ENCODE measurements at regions not wholly inside any gene's neighbourhood (a gene's known extent, or its start where the extent isn't known, plus 50 kb on each side); places are given as distances from the start of the nearest gene placed in this dataset.

DNA sequence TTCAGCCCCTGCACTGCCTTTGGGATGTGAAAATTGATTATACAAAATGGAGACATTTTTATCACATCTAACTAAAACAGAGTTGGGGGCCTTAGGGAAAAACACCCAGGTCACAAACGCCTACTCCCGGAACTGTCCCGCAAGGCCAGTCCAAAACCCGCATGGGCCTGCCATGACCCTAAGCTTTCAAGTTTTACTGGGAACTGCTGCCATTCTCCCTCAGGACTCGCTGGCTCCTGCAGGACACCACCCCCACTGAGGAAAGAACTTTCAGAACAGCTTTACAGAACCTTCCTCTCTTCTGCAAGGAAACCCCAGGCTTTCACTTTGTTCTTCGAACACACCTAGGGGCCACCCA is 320.4 kb upstream of the HS6ST1 start:
- Histone ChIP-seq H3K9me3 (ENCODE audit: low read depth, low read length) (no peaks in the 10 kb centered on the region), H3K4me1 (ENCODE audit: insufficient read depth, low read length) (peaks cover 22% of the 10 kb centered on the region), H3K4me3 (ENCODE audit: low read length) (no peak overlapping the region), H3K27me3 (ENCODE audit: insufficient read depth, low read length) (no peaks in the 10 kb centered on the region)

DNA sequence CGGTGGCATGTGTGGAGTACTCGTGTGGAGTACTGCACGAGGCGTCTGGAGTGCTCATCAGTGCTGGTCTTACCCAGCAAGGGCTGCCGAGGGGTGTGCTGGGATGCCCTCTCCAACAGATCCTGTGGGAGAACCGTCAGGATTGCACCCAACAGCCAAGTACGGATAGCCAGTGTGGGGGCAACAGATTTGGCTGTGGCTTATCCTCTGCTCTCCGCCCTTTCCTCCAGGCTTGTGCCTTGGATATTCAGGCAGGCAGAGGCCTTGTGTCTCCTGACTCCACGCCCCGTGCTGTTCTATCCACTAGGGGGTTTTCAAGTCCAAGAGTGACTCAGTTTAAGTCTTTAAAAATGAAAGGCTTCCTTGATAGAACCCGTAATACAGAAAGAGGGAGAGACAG is 321.0 kb upstream of the HS6ST1 start:
- H3K9me3 ChIP-seq (ENCODE audit: low read depth, low read length), result no peaks in the 10 kb centered on the region
- H3K4me1 ChIP-seq (ENCODE audit: insufficient read depth, low read length), result peaks cover 22% of the 10 kb centered on the region
- H3K4me3 ChIP-seq (ENCODE audit: low read length), result no peak overlapping the region
- H3K27me3 ChIP-seq (ENCODE audit: insufficient read depth, low read length), result no peaks in the 10 kb centered on the region

DNA sequence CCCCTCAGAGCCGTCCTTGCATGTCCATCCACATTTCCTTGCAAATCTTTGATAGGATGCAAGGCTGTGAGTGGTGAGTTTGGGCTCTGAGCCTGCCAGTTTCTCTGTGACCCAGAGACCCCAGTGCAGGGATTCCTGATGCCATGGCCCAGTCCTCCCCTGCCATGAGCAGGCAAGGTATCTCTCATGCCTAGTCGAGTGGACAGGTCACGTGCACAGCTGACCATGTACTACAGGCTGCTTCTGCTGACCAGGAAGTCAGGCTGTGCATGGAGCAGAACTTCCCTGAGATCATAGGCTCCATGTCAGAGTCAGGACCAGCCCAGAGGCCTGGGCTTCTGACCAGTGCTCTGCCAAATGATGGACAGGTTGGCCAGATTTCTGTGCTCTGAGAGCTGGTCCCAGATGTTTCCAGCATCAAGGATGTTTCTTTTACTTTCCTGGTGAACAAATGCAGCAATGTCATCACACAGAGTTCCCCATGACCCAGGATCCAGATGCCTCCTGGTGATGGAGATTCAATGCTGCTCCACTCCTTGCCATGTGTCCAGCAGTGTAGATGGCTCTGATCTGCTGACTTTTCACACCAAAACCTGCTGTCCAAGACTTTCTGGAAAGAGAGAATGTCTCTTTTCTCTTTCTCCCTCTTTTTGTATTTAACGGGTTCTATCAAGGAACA is 321.6 kb upstream of the HS6ST1 start:
- no peak overlapping the region for H3K4me3 ChIP-seq (ENCODE audit: low read length)
- H3K27me3 ChIP-seq (ENCODE audit: insufficient read depth, low read length), result no peaks in the 10 kb centered on the region
- H3K9me3 ChIP-seq (ENCODE audit: low read depth, low read length), result no peaks in the 10 kb centered on the region
- H3K4me1 ChIP-seq (ENCODE audit: insufficient read depth, low read length), result peaks cover 22% of the 10 kb centered on the region

DNA sequence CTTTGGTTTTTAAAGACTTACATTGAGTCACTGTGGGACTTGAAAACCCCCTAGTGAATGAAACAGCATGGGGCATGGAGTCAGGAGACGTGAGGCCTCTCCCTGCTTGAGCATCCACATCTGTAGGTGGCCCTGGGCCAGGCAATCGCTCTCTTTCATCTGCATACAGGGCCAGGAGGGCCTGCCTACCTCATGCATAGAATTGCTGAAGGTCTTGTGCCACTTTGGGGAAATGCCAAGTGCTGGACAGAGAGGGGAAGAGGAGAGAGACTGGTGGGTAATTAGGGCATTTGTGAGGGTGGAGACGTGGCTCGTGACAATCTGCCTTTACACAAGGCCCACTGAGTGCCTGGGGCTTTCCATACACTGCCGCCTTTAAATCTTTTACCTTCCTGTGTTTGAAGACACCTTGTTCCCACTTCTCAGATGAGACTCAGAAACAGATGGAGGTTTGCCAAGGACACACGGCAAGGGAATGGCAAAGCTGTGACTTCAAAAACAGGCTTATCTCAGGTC is 322.2 kb upstream of the HS6ST1 start:
- Histone ChIP-seq H3K27me3 (ENCODE audit: insufficient read depth, low read length) (no peaks in the 10 kb centered on the region), H3K4me3 (ENCODE audit: low read length) (no peak overlapping the region), H3K4me1 (ENCODE audit: insufficient read depth, low read length) (peaks cover 22% of the 10 kb centered on the region), H3K9me3 (ENCODE audit: low read depth, low read length) (no peaks in the 10 kb centered on the region)

DNA sequence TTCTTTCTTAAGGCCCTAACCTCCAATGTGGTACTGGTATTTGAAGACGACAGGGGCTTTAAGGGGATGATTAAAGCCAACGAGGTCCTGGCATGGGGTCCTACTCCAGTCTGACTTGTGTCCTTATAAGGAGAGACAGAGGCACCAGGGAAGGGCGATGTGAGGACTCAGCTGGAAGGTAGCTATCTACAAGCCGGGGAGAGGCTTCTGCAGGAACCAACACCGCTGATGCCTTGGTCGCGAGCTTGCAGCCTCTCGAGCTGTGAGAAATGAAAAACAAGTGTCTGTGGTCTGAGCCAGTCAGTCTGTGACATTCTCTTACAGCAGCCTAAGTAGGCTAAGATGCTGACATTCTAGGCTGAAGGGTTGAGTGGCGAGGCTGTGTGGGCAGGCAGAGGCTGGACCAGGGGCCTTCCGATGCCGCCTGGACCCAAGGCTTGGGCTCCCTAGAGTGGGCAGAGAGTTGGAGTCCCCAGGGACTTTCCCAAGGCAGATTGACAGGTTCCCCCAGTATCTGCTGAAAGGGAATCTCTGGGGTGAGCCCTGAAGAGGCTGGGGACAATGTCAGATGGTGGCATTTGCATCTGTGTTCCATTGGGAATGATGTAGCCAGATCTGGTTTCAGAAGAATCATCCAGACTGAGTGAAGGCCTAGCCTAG is 322.9 kb upstream of the HS6ST1 start:
- H3K9me3 ChIP-seq (ENCODE audit: low read depth, low read length), result no peaks in the 10 kb centered on the region
- no peak overlapping the region for H3K4me3 ChIP-seq (ENCODE audit: low read length)
- H3K27me3 ChIP-seq (ENCODE audit: insufficient read depth, low read length), result no peaks in the 10 kb centered on the region
- H3K4me1 ChIP-seq (ENCODE audit: insufficient read depth, low read length), result peaks cover 22% of the 10 kb centered on the region

DNA sequence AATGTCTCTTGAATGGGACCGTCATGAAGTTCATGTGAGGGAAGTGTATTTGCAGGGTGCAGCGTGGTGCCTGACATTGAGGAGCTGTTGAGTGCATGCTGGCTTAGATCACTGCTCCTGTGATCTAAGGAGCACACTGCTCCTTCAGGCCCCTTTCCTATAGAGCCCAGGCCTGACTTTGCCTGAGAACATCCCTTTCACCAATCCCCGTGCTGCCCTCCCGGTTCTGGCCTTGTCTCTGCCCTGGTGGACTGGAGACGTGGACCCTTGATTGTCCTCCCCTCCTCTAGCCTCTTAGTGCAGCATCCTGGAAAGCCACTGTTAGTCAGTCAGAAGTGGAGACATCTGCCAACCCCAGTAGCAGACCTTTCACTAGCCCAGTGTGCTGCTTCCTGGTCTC is 323.6 kb upstream of the HS6ST1 start:
- no peak overlapping the region for H3K4me3 ChIP-seq (ENCODE audit: low read length)
- no peaks in the 10 kb centered on the region for H3K9me3 ChIP-seq (ENCODE audit: low read depth, low read length)
- peaks cover 22% of the 10 kb centered on the region for H3K4me1 ChIP-seq (ENCODE audit: insufficient read depth, low read length)
- no peaks in the 10 kb centered on the region for H3K27me3 ChIP-seq (ENCODE audit: insufficient read depth, low read length)

DNA sequence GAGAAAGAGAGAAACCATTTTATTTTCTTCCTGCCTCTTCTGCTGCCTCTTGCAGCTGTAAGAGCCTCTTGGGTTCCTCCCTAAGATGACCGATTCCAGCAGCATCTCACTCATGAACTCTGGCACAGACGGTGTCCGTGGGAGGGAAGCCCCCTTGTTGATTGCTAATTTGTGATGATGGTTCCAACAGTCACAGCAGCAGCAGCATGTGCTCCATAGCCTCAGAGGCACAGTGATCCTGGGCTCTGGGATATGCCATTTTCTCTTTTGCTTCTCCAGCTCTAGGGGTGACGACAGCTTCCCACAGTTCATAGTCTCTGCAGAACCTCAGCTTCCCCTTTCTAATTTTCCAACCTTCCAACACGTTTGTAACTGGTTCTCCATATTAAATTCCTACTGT is 324.2 kb upstream of the HS6ST1 start:
- no peaks in the 10 kb centered on the region for H3K9me3 ChIP-seq (ENCODE audit: low read depth, low read length)
- H3K4me3 ChIP-seq (ENCODE audit: low read length), result no peak overlapping the region
- peaks cover 21% of the 10 kb centered on the region for H3K4me1 ChIP-seq (ENCODE audit: insufficient read depth, low read length)
- H3K27me3 ChIP-seq (ENCODE audit: insufficient read depth, low read length), result no peaks in the 10 kb centered on the region

DNA sequence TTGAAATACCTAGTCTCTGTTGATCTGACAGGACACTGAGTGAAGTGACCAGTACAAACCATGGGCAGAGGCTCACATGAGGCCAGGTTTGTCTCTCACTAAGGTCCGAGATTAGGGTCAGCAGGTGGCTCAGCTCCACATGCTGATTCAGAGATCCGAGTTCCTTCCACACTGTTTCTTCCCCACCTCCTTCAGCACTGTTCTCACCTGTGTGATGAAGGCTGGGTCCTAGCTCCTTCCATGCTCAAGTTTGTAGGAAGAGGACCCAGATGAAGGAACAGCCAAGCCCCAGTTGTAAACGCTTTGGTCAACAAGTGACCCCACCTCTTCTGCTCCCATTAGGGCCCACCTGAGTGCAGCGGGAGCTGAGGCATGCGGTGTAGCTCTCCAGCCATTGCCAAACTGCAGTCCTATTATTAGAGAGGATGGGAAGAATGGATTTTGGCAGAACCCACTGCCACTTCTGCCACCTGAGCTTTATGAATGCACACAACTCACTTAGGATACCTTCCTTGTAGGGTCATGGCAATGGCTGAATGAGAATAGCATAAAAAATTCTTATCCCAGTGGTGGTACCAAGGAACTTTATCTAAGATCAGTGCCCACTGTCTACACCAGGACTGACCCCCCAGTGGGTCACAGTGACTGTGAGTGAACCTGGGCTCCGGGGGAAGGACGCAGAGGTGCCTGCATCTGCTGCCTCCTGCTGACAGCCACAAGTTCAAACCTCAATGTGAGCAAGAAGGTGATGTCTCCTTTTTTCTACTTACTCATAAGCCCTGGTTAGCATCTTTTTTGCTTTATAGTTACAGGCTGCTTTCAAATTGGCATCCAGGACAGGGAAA is 324.8 kb upstream of the HS6ST1 start:
- H3K9me3 ChIP-seq (ENCODE audit: low read depth, low read length), result no peaks in the 10 kb centered on the region
- no peaks in the 10 kb centered on the region for H3K27me3 ChIP-seq (ENCODE audit: insufficient read depth, low read length)
- H3K4me1 ChIP-seq (ENCODE audit: insufficient read depth, low read length), result peaks cover 15% of the 10 kb centered on the region
- no peak overlapping the region for H3K4me3 ChIP-seq (ENCODE audit: low read length)

DNA sequence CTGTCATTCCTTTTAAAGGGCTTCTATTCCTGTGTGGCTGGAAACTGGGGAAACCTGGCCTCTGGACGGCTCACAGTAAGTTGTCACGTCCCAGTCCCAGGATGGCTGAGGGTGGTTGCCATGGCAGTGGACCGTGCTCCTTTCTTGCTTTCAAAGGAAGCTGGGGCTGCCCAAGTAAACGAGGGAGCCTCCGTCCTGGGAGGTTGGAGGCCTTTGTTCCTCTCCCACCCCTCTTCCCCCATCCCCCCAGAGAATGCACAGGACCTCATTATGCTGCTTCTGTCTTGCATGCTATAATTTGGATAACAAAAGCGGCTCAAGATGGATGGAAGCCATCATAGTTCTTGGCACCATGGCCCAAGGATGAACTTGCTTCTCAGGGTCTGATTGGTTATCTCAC is 325.5 kb upstream of the HS6ST1 start:
- Histone ChIP-seq H3K4me3 (ENCODE audit: low read length) (no peak overlapping the region), H3K27me3 (ENCODE audit: insufficient read depth, low read length) (no peaks in the 10 kb centered on the region), H3K4me1 (ENCODE audit: insufficient read depth, low read length) (peaks cover 9% of the 10 kb centered on the region), H3K9me3 (ENCODE audit: low read depth, low read length) (no peaks in the 10 kb centered on the region)

DNA sequence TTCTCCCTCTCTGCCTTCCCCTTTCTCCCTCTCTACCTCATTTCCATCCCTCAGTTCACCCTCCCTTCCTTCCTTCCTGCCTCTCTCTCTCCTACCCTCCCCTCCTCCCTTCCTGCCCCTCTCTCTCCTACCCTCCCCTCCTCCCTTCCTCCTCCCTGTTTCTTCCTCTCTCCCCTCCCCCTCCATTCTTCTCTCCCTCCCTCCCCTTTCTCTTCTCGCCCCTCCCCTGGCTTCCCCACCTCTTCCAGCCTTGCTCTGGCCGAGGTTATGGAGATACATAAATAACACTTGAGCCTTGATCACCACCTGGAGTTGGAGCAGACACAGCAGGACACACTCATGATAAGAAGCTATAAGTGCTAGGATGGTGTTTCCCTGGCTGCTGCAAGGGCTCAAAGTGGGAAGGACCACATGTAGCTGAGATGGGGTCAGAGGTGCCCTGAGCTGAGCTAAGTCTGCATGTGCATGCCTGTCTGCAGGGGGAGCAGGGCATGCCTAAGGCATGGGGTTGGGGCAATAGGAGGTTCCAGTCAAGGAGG is 326.1 kb upstream of the HS6ST1 start:
- Histone ChIP-seq H3K4me1 (ENCODE audit: insufficient read depth, low read length) (peaks cover 9% of the 10 kb centered on the region), H3K27me3 (ENCODE audit: insufficient read depth, low read length) (no peaks in the 10 kb centered on the region), H3K4me3 (ENCODE audit: low read length) (no peak overlapping the region), H3K9me3 (ENCODE audit: low read depth, low read length) (no peaks in the 10 kb centered on the region)

DNA sequence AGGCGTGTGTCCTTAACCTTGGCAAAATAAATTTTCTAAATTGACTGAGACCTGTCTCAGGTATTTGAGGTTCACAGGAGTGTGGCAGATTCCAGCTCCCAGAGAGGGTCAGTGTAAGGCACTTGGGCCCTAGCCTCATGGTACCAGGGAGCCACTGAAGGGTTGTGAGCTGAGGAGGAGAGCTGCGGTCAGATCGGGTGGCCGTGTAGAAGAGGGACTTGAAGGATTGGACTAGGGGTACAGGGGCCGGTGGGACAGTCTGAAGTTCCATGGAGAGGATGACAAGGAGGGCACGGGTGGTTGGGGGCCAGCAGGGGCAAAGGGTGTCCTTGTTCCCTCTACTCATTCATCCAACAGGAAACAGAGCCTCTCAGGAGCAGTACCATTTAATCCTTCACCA is 327.0 kb upstream of the HS6ST1 start:
- Histone ChIP-seq H3K27me3 (ENCODE audit: insufficient read depth, low read length) (no peaks in the 10 kb centered on the region), H3K4me1 (ENCODE audit: insufficient read depth, low read length) (peaks cover 9% of the 10 kb centered on the region), H3K4me3 (ENCODE audit: low read length) (no peak overlapping the region), H3K9me3 (ENCODE audit: low read depth, low read length) (no peaks in the 10 kb centered on the region)

DNA sequence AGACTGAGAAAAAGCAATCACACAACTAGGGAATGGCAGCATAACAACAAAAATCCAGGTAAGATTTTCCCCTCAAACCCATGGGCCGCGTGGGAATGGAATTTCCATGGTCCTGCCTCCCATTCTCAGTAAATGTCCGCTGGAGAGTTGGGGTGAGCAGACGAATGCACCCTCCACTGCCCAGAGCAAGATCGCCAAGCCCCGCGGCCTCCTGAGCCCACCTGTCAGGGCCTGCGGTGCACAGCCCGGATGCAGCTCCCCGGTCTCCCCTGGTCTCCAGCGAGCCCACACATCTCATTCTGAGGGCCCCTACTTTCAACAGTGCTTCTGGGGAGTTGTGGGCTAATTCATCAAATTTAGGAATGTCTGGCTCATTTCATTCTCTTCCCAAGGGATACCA is 327.4 kb upstream of the HS6ST1 start:
- no peaks in the 10 kb centered on the region for H3K9me3 ChIP-seq (ENCODE audit: low read depth, low read length)
- H3K4me1 ChIP-seq (ENCODE audit: insufficient read depth, low read length), result peaks cover 9% of the 10 kb centered on the region
- no peaks in the 10 kb centered on the region for H3K27me3 ChIP-seq (ENCODE audit: insufficient read depth, low read length)
- no peak overlapping the region for H3K4me3 ChIP-seq (ENCODE audit: low read length)

DNA sequence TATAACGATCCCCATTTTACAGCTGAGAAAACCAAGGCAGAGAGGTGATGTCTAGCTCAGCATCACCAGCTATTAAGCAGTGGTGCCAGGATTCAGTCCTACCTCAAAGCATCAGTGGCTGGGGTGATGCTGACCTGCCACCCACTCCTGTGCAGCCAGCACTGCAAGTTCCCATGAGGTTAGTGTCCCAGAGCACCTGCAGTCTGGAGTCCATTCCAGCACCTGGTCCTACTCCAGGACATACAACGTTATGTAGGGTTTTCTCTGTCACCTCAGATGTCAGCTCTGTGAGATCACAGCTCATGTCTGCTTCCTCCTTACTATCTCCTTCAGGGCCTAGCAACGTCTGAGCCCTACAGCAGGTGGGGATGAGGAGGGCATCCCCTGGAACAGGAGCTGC is 328.0 kb upstream of the HS6ST1 start:
- Histone ChIP-seq H3K4me1 (ENCODE audit: insufficient read depth, low read length) (peaks cover 9% of the 10 kb centered on the region), H3K9me3 (ENCODE audit: low read depth, low read length) (no peaks in the 10 kb centered on the region), H3K27me3 (ENCODE audit: insufficient read depth, low read length) (no peaks in the 10 kb centered on the region), H3K4me3 (ENCODE audit: low read length) (no peak overlapping the region)

DNA sequence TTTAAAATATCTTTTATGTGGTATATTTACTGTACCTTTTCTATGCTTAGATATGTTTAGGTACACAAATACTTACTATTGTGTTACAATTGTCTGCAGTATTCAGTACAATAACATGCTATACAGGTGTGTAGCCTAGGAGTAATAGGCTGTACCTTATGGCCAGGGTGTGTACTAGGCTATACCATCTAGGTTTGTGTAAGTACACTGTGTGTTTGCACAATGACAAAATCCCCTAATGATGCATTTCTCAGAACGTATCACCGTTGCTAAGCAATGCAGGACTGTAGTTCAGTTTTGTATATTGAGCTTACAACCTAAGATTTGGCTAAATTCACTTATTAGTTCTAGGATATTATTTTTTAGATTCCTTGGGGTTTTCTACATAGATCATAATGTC is 332.3 kb upstream of the HS6ST1 start:
- no peaks in the 10 kb centered on the region for H3K9me3 ChIP-seq (ENCODE audit: low read depth, low read length)
- H3K4me3 ChIP-seq (ENCODE audit: low read length), result no peak overlapping the region
- H3K27me3 ChIP-seq (ENCODE audit: insufficient read depth, low read length), result no peaks in the 10 kb centered on the region
- peaks cover 20% of the 10 kb centered on the region for H3K4me1 ChIP-seq (ENCODE audit: insufficient read depth, low read length)

DNA sequence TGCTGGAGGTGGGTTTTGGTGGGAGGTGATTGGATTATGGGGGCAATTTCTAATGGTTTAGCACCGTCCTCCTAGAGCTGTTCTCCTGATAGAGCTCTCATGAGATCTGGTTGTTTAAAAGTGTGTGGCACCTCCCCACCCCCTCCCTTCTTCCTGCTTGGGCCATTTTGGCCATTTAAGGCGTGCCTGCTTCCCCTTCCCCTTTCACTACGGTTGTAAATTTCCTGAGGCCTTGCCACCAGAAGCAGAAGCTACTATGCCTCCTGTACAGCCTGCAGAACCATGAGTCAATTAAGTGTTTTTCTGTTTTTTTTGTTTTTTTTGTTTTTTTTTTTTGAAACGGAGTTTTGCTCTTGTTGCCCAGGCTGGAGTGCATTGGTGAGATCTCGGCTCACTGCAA is 335.7 kb upstream of the HS6ST1 start:
- no peaks in the 10 kb centered on the region for H3K9me3 ChIP-seq (ENCODE audit: low read depth, low read length)
- H3K4me3 ChIP-seq (ENCODE audit: low read length), result no peak overlapping the region
- peaks cover 20% of the 10 kb centered on the region for H3K4me1 ChIP-seq (ENCODE audit: insufficient read depth, low read length)
- H3K27me3 ChIP-seq (ENCODE audit: insufficient read depth, low read length), result no peaks in the 10 kb centered on the region

Data from mononuclear cell (primary cell).